WTC11 (cell line): ENCODE measurements at regions not wholly inside any gene's neighbourhood (a gene's known extent, or its start where the extent isn't known, plus 50 kb on each side); places are given as distances from the start of the nearest gene placed in this dataset.

Experiments used
- ATAC-seq: fragments of 200-7000 bp; cut with Tn5 transposase; 2 replicates; pipeline ENCODE4 v1.10.0; 2021; ENCODE audit warnings: mild to moderate bottlenecking, moderate library complexity
- CTCF ChIA-PET: fragments of 300-600 bp; sonication (Branson Sonifier 250); formaldehyde crosslinking; loops from one replicate; lab custom pipeline; 2021; ENCODE audit warnings: antibody characterized with exemption; lab: Charles Lee
- POLR2A ChIA-PET: fragments of 350-600 bp; sonication (Branson Sonifier 250); formaldehyde crosslinking; loops from one replicate; lab custom pipeline; 2021; ENCODE audit warnings: antibody characterized with exemption; lab: Charles Lee
- DNase-seq: peaks from one replicate; pipeline ENCODE4 v3.0.0; 2021; ENCODE audit warnings: low spot score
- H3K27ac Mint-ChIP-seq: 2 replicates; pipeline ENCODE4 v1.8.0; 2021; ENCODE audit warnings: mixed read lengths
- H3K27me3 Mint-ChIP-seq: 2 replicates; pipeline ENCODE4 v1.8.0; 2021; ENCODE audit warnings: low read depth, mild to moderate bottlenecking, moderate library complexity, mixed read lengths
- H3K36me3 Mint-ChIP-seq: 2 replicates; pipeline ENCODE4 v1.8.0; 2021; ENCODE audit warnings: mixed read lengths
- H3K4me1 Mint-ChIP-seq: 2 replicates; pipeline ENCODE4 v1.8.0; 2022; ENCODE audit warnings: mixed read lengths
- H3K4me3 Mint-ChIP-seq: 2 replicates; pipeline ENCODE4 v1.8.0; 2021; ENCODE audit warnings: mild to moderate bottlenecking, moderate library complexity, mixed read lengths
- H3K9me3 Mint-ChIP-seq: 2 replicates; pipeline ENCODE4 v1.8.0; 2021; ENCODE audit warnings: mixed read lengths
- CTCF ChIP-seq: fragments of 200-600 bp; IDR thresholded peaks from 2 replicates; pipeline ENCODE4 v1.8.0; 2022; ENCODE audit warnings: antibody characterized with exemption
- GRHL2 ChIP-seq: fragments of 250-450 bp; sonication (Bioruptor Pico); IDR thresholded peaks from 2 replicates; pipeline ENCODE4 v1.8.0; 2022; ENCODE audit warnings: mild to moderate bottlenecking, moderate library complexity; ENCODE audit not compliant: insufficient replicate concordance, severe bottlenecking
- STAT6 ChIP-seq: sonication (generic); formaldehyde crosslinking; conservative IDR thresholded peaks from 2 replicates; pipeline ENCODE4 v1.8.1; 2023; ENCODE audit warnings: mild to moderate bottlenecking, low read depth, missing genetic modification reagents, moderate library complexity

GRCh38 chr15:31977812-31978661, 52.3 kb upstream of the CHRNA7 start:
- Mint-ChIP-seq H3K4me3 (peak overlapping the region; percentile 23), H3K27ac (no peak overlapping the region), H3K27me3 (peaks cover 15% of the 10 kb centered on the region), H3K36me3 (no peaks in the 10 kb centered on the region), H3K9me3 (no peaks in the 10 kb centered on the region), H3K4me1 (peaks cover 27% of the 10 kb centered on the region)
- CTCF ChIA-PET, result interaction anchor here (0.5 to 5.4 kb wide), 68 partner anchors 9 to 495 kb away, joined by 3 to 168 read pairs (median 4); partner anchors contain the start of gene CHRNA7
- no peak for TF ChIP-seq GRHL2 (CRISPR knock-in tag)
- no peak for TF ChIP-seq STAT6 (CRISPR knock-in tag)
- peak; percentile 89 for TF ChIP-seq CTCF
- peak; percentile 79 for ATAC-seq
- POLR2A ChIA-PET, result no interaction called here
- peak; percentile 88 for DNase-seq
